HG03342 (cell line): ENCODE measurements at regions not wholly inside any gene's neighbourhood (a gene's known extent, or its start where the extent isn't known, plus 50 kb on each side); places are given as distances from the start of the nearest gene placed in this dataset.
A peak's percentile ranks its signal among the peaks of the same experiment; 100 is the strongest.
"Not testable (repeated sequence)": the region's sequence is repeated elsewhere in the genome, so short reads cannot be mapped to it uniquely, and the experiment has no call there.

ENCODE experiments used
- ATAC-seq: cut with Tn5 transposase; IDR thresholded peaks from one replicate; pipeline ENCODE4 v1.9.1; 2021; ENCODE audit warnings: mild to moderate bottlenecking, moderate library complexity; ENCODE audit not compliant: unreplicated experiment

- no peak for ATAC-seq
Observed at GRCh38 chrX:34576864-34577263, 80.2 kb downstream of the TMEM47 start.

GRCh38 chrX:34565981-34566380, 91.1 kb downstream of the TMEM47 start:
- ATAC-seq: no peak

GRCh38 chrX:34563804-34564203, 93.3 kb downstream of the TMEM47 start:
- no peak for ATAC-seq

- no peak for ATAC-seq
Observed at GRCh38 chrX:34563061-34563460, 94.0 kb downstream of the TMEM47 start.

GRCh38 chrX:34562006-34562405, 95.1 kb downstream of the TMEM47 start:
- no peak for ATAC-seq

- ATAC-seq: no peak
Observed at GRCh38 chrX:34560180-34560579, 96.9 kb downstream of the TMEM47 start.

GRCh38 chrX:34559325-34559724, 97.8 kb downstream of the TMEM47 start:
- ATAC-seq: peak; percentile 53

GRCh38 chrX:34557733-34558132, 99.4 kb downstream of the TMEM47 start:
- ATAC-seq: no peak

- no peak for ATAC-seq
Observed at GRCh38 chrX:34555481-34555880, 101.6 kb downstream of the TMEM47 start.

- ATAC-seq: no peak
Observed at GRCh38 chrX:34546366-34546765, 110.7 kb downstream of the TMEM47 start.

- ATAC-seq: no peak
Observed at GRCh38 chrX:34528081-34528480, 129.0 kb downstream of the TMEM47 start.

- ATAC-seq: no peak
Observed at GRCh38 chrX:34521563-34521962, 135.5 kb downstream of the TMEM47 start.

GRCh38 chrX:34509394-34509793, 147.7 kb downstream of the TMEM47 start:
- ATAC-seq: no peak

GRCh38 chrX:34503119-34503518, 154.0 kb downstream of the TMEM47 start:
- ATAC-seq: no peak

GRCh38 chrX:34493086-34493485, 164.0 kb downstream of the TMEM47 start:
- ATAC-seq: no peak

- ATAC-seq: no peak
Observed at GRCh38 chrX:34491126-34491525, 166.0 kb downstream of the TMEM47 start.

GRCh38 chrX:34487364-34487763, 169.7 kb downstream of the TMEM47 start:
- no peak for ATAC-seq

- no peak for ATAC-seq
Observed at GRCh38 chrX:34483980-34484379, 173.1 kb downstream of the TMEM47 start.

- ATAC-seq: no peak
Observed at GRCh38 chrX:34470507-34470906, 186.6 kb downstream of the TMEM47 start.

GRCh38 chrX:34467437-34467836, 189.6 kb downstream of the TMEM47 start:
- no peak for ATAC-seq

- ATAC-seq: not testable (repeated sequence)
Observed at GRCh38 chrX:34463220-34463619, 193.9 kb downstream of the TMEM47 start.

GRCh38 chrX:34457850-34458249, 199.2 kb downstream of the TMEM47 start:
- ATAC-seq: not testable (repeated sequence)

GRCh38 chrX:34437586-34437985, 219.5 kb downstream of the TMEM47 start:
- no peak for ATAC-seq

- no peak for ATAC-seq
Observed at GRCh38 chrX:34426334-34426733, 230.8 kb downstream of the TMEM47 start.
